Ovary (tissue), 7 donors: ENCODE measurements at regions not wholly inside any gene's neighbourhood (a gene's known extent, or its start where the extent isn't known, plus 50 kb on each side); places are given as distances from the start of the nearest gene placed in this dataset.

Experiments
- DNase-seq, 5 donors: peaks; one replicate each; pipeline ENCODE4 v3.0.0-alpha.2; 2019 to 2020
- H3K27ac ChIP-seq, 2 donors: fragments of 200-600 bp; one replicate each; pipeline versions ENCODE4 v1.5.1 to v1.8.0; 2019 to 2022
- H3K27me3 ChIP-seq: fragments of 200-600 bp; one replicate; pipeline ENCODE4 v1.8.0; 2022
- H3K36me3 ChIP-seq: fragments of 200-600 bp; sonication (generic); one replicate; pipeline ENCODE4 v1.5.1; 2019
- H3K4me1 ChIP-seq: one replicate; pipeline ENCODE4 v1.8.1; 2013; ENCODE audit warnings: mild to moderate bottlenecking, moderate library complexity; ENCODE audit not compliant: insufficient read depth
- H3K4me3 ChIP-seq: fragments of 200-600 bp; sonication (generic); one replicate; pipeline ENCODE4 v1.5.1; 2017
- H3K9me3 ChIP-seq, 2 donors: fragments of 200-600 bp in 1 of 2; sonication (generic) in 1 of 2; one replicate each; pipeline versions ENCODE4 v1.5.1 to v1.8.1; 2013 to 2019; ENCODE audit warnings: mild to moderate bottlenecking in 1 of 2, moderate library complexity in 1 of 2
- CTCF ChIP-seq, 3 donors: fragments of 450-650 bp in 2 of 3; fragments of 200-600 bp in 1 of 3; IDR thresholded peaks; one replicate each; pipeline versions ENCODE4 v1.5.1 to v1.8.0; 2016 to 2022; ENCODE audit warnings: antibody characterized with exemption in 3 of 3, mild to moderate bottlenecking in 1 of 3
- EP300 ChIP-seq: sonication (generic); formaldehyde crosslinking; IDR thresholded peaks from one replicate; pipeline ENCODE4 v1.6.1; 2017; ENCODE audit warnings: antibody characterized with exemption
- POLR2A ChIP-seq: fragments of 450-650 bp; IDR thresholded peaks from one replicate; pipeline ENCODE4 v1.6.1; 2017; ENCODE audit warnings: antibody characterized with exemption, mild to moderate bottlenecking, moderate library complexity
- WGBS, 3 donors: extraction: QIAGEN DNeasy Blood & Tissue Kit in 1 of 3; methylation state at CpG; one replicate each; pipeline versions ENCODE4 v1.1.5 to v1.1.7; 2013 to 2017; 5-methylcytosine and 5-hydroxymethylcytosine counted together
- intact Hi-C, 4 donors: fragments of 100-400 bp; cut with DNase I; formaldehyde crosslinking; loops; one replicate each; pipeline versions ENCODE4 v1.11.0 to v1.15.1; 2022 to 2023
- donor health status: DM: no; HTN: no; CAD: no; lungs with moderate emphysema.
- donor health status: DM: no; HTN: no; CAD: no.
- donor health status: Bipolar disorder and iron deficiency.
- donor health status: DM: no; HTN: no; CAD: no.
- donor health status: DM: yes; HTN: yes; CAD: no.

- Histone ChIP-seq H3K36me3 (no peaks in the 10 kb centered on the region), H3K9me3 (no peaks in the 10 kb centered on the region), H3K4me1 (no peaks in the 10 kb centered on the region), H3K4me3 (no peak overlapping the region), H3K27ac (no peak overlapping the region), H3K27me3 (no peaks in the 10 kb centered on the region)
- intact Hi-C loops = no loop called here
- WGBS, 3 donors = 85 to 87% (median 86%) methylated on average over 7 of the region's 7 CpGs
- TF ChIP-seq CTCF (IDR thresholded peaks at IDR 0.05) (no peak), EP300 (no peak), POLR2A (no peak)
- no peak for DNase-seq
Measured at GRCh38 chr5:8865686-8866374, 680.0 kb downstream of the SEMA5A start.

DNA sequence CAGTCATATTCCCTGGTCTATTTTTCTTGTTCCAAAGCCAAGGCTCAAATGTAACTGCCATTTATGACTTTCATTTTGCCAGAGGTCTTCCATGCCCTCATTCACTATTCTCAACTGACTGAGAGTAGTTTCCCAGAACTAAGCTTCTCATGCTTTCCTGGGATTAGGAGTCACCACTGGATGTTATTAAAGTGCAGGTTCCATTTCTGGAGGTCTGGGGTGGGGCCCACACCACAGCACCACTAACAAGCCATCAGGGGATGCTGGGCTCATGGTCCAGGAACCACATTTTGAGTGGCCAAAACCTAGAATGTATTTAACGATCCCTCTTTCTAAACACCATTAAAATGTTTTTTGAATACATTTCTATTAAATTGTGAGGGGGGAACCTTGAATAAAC is 677.6 kb downstream of the SEMA5A start:
- H3K4me1 ChIP-seq = no peaks in the 10 kb centered on the region
- H3K27ac ChIP-seq = no peak overlapping the region
- no peak for TF ChIP-seq CTCF (IDR thresholded peaks at IDR 0.05)
- TF ChIP-seq EP300 = no peak
- TF ChIP-seq POLR2A = no peak
- no peak overlapping the region for H3K4me3 ChIP-seq
- 69 to 94% (median 80%) methylated on average over 1 of the region's 1 CpG for WGBS, 3 donors
- intact Hi-C loops = no loop called here
- H3K36me3 ChIP-seq = no peaks in the 10 kb centered on the region
- no peaks in the 10 kb centered on the region for H3K27me3 ChIP-seq
- no peaks in the 10 kb centered on the region for H3K9me3 ChIP-seq
- DNase-seq = no peak

DNA sequence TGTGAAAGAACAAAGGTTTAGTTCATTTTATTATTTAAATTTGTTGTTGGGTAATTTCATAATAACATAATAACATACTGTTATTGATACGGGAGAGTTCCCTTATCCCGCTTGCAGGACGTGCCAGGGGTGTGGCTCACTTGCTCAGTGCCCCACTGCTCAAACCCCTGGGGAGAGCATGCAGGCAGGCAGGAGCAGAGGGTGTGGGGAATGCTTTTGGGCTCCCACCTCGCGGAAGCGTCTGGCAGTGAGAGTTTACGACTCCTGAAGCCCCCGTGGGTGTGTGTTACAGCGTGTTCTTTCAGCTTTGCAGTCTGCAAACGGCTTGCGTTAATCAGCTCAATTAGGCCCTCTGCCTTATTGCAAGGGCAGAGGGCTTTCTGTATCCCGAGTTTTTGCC is 675.9 kb downstream of the SEMA5A start:
- Histone ChIP-seq H3K4me3 (no peak overlapping the region), H3K4me1 (no peaks in the 10 kb centered on the region), H3K36me3 (no peaks in the 10 kb centered on the region), H3K9me3 (no peaks in the 10 kb centered on the region), H3K27ac (no peak overlapping the region), H3K27me3 (no peaks in the 10 kb centered on the region)
- intact Hi-C loops = no loop called here
- TF ChIP-seq POLR2A (no peak), CTCF (IDR thresholded peaks at IDR 0.05) (no peak), EP300 (no peak)
- 52 to 65% (median 55%) methylated on average over 12 of the region's 12 CpGs for WGBS, 3 donors
- no peak for DNase-seq

DNA sequence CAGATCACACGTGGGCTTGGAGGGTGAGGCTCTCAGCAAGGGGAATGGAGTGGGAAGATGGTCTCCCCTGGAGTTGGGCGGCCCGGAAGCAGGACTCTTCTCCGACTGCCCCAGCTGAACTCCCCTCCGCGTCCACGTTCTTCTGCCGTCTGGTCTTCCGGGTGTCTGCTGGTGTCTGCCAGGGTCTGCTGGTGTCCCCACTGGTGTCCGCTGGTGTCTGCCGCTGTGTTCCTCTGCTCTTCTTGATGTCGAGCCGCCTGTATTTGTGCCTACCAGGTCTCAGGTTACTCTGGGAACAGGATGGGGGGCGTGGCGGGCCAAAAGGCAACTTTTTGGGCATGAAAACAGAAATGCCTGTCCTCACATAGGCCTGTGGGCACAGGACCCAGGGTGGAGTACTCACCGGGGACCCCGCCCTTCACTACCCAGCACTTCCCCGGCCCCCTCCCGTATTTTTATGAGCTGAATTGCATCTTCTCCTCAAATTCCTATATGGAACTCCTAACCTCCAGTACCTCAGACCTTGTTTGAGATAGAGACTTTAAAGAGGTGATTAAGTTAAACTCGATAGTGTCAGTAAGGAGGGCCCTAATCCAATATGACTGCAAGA is 675.4 kb downstream of the SEMA5A start:
- H3K36me3 ChIP-seq = no peaks in the 10 kb centered on the region
- no peaks in the 10 kb centered on the region for H3K9me3 ChIP-seq
- DNase-seq = no peak
- TF ChIP-seq CTCF (IDR thresholded peaks at IDR 0.05) (no peak), EP300 (no peak), POLR2A (no peak)
- H3K4me3 ChIP-seq = no peak overlapping the region
- no peak overlapping the region for H3K27ac ChIP-seq
- intact Hi-C loops = no loop called here
- no peaks in the 10 kb centered on the region for H3K27me3 ChIP-seq
- no peaks in the 10 kb centered on the region for H3K4me1 ChIP-seq
- 79 to 92% (median 80%) methylated on average over 20 of the region's 20 CpGs for WGBS, 3 donors
